ENCODE measurements at regions not wholly inside any gene's neighbourhood (a gene's known extent, or its start where the extent isn't known, plus 50 kb on each side); places are given as distances from the start of the nearest gene placed in this dataset.

DNA sequence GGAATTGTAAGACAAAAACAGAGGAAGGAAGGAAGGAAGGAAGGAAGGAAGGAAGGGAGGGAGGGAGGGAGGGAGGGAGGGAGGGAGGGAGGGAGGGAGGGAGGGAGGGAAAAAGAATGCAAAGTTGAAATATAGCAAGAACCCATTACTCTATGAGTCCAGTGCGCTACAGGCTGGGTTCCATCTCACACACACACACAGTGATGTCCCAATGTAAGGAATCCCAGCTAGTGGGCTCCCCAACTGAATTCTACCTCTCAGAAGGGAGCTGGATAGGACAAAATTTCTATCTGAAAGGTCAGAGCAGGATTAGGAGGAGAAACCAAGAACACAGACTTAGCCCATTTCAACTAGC is 173.4 kb downstream of the DAD1 start:
- no peak for DNase-seq (ENCODE audit: low spot score)

GRCh38 chr14:22414876-22415604 is 174.0 kb downstream of the DAD1 start:
- no peak for DNase-seq (ENCODE audit: low spot score)

- DNase-seq (ENCODE audit: low spot score): no peak
These were observed 176.1 kb downstream of the DAD1 start for GRCh38 chr14:22412926-22413411.

DNA sequence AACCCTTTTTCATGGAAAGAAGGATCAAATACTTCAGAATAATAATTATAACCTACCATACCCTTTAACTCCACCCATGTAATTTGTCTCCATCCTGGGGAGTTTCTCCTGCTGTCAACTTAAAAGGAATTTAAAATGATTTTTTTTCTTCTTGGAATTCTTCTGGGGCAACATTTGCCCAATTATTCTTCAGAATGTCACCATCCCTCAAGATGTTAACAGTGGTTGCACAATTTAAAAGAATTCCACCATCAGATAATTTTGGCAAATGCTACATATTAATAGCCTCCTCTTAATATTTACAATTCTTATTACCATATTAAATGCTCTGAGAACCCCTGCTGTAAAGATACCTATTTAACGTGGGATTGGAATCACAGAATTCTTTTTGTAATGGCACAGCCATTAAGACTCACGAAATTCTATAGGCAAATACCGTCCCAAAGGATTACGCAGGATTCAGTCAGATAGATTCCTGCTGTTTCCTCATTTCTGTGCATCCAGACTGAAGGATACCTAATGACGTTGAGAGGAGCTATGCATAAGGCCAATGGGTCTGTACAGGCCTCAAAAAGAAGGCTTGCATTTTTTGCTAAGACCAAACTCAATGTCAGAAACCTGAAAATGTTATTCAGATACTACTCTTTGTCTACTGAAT is 177.5 kb downstream of the DAD1 start:
- DNase-seq (ENCODE audit: low spot score): no peak

- no peak for DNase-seq (ENCODE audit: low spot score)
These were observed 178.5 kb downstream of the DAD1 start for GRCh38 chr14:22410497-22410896.

DNA sequence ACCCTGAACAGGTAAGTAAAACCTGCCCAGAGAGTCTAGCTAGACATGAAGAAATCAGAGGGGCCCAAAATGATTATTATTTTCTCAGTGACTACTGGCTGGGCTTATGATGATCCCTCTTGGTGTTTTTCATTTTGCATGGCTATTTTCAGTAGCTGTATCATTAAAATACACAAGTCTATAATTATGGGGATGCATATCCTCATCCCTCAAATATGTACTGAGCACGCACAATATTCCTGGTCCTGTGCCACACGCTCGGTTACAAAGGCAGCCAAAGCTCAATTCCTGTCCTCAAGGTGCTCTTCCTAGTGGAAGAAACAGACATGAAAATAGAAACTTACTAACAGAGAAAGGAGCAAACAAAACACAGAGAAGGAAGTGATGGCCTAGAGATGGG is 180.0 kb downstream of the DAD1 start:
- no peak for DNase-seq (ENCODE audit: low spot score)

GRCh38 chr14:22408547-22408946 is 180.5 kb downstream of the DAD1 start:
- no peak for DNase-seq (ENCODE audit: low spot score)

GRCh38 chr14:22407033-22407432 is 182.0 kb downstream of the DAD1 start:
- no peak for DNase-seq (ENCODE audit: low spot score)

- no peak for DNase-seq (ENCODE audit: low spot score)
These were observed 183.8 kb downstream of the DAD1 start for GRCh38 chr14:22405201-22405600.

GRCh38 chr14:22403296-22403695 is 185.7 kb downstream of the DAD1 start:
- no peak for DNase-seq (ENCODE audit: low spot score)

DNA sequence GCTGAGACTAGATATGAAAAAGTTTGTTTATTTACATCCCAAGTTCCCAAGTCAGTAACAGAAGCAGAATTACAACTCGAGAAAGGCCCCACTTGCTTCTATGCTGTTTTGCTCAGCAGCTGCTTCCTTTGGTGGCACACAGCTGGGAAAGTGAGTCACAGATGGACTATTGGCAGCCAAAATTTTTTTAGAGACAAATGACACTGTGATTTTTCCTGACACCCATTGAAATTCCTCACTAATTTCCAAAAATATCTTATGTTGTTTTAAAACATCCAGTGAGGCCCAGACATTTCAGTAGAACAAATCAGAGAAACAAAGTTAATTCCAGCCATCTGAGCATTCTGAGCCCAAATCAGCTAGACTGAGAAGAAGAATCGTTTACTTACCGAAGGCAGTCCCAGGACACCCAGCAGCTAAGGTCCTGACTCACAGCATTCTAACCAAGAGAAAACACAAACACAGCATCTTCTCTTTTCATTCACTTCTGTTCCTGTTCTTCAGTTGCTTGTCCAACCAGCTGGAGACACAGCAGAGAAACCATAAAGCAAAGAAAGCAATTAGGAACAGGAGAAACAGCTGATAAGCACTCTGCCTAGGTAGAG is 188.3 kb downstream of the DAD1 start:
- DNase-seq (ENCODE audit: low spot score): no peak

DNA sequence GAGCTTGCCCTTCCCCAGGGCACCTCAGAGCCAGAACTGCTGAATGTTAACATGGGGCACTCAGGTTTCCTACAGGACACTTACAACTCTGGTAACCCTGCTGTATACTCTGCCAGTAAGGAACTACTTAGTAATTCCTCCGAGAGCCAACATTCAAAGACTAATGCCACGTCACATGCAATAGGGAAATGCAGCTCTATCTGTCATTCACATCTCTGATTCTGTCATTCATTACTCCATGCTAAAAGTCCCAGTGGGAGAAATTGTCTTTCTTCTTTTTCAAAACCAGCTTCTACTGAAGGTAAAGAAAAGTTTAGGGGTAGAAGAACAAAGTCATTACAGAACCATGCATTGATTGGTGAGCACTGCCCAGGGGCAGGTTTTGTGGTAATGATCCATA is 189.2 kb downstream of the DAD1 start:
- no peak for DNase-seq (ENCODE audit: low spot score)

DNA sequence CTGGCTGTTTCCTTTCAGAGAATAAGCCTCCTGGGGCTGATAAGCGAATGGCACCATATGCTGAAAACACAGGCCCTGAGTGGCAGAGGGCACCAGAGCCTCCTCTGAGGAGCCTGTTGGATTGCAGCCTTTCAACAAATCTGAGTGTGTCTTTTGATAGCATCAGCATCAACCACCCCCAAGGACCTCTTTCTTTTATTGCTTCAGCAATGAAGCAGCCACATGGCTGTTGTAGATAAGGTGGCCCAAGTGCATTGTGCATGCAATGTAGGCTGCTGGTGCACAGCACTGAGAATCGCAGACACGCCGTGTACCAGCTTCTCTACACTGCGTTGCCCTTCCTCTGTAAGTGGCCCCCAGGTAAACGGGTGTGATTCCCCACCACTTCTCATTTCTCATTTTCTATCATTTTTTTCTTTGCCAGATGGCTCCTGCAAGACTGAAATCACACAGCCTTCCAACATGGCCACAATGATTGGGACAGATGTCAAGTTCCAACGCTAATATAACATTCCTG is 191.7 kb downstream of the DAD1 start:
- DNase-seq (ENCODE audit: low spot score): no peak

GRCh38 chr14:22395803-22396202 is 193.2 kb downstream of the DAD1 start:
- DNase-seq (ENCODE audit: low spot score): no peak

- DNase-seq (ENCODE audit: low spot score): no peak
These were observed 194.4 kb downstream of the DAD1 start for GRCh38 chr14:22394616-22395015.

- no peak for DNase-seq (ENCODE audit: low spot score)
These were observed 195.2 kb downstream of the DAD1 start for GRCh38 chr14:22393796-22394195.

GRCh38 chr14:22391908-22392565 is 197.0 kb downstream of the DAD1 start:
- DNase-seq (ENCODE audit: low spot score): peak; percentile 62

GRCh38 chr14:22390824-22391461 is 198.1 kb downstream of the DAD1 start:
- no peak for DNase-seq (ENCODE audit: low spot score)

- no peak for DNase-seq (ENCODE audit: low spot score)
These were observed 198.8 kb downstream of the DAD1 start for GRCh38 chr14:22390195-22390594.

GRCh38 chr14:22388669-22389595 is 200.1 kb downstream of the DAD1 start:
- DNase-seq (ENCODE audit: low spot score): no peak

GRCh38 chr14:22387776-22388241 is 201.2 kb downstream of the DAD1 start:
- no peak for DNase-seq (ENCODE audit: low spot score)

Measured in germinal center (tissue), 1 donor.